Erythroblast (primary cell): ENCODE measurements at regions not wholly inside any gene's neighbourhood (a gene's known extent, or its start where the extent isn't known, plus 50 kb on each side); places are given as distances from the start of the nearest gene placed in this dataset.

Source experiments
- GATA1 ChIP-seq: IDR thresholded peaks from 2 replicates; pipeline ENCODE4 v1.6.1; 2011; ENCODE audit warnings: low read depth, mild to moderate bottlenecking, control low read depth, low read length, moderate library complexity
- POLR2A ChIP-seq: IDR thresholded peaks from 2 replicates; pipeline ENCODE4 v1.6.1; 2011; ENCODE audit warnings: mild to moderate bottlenecking, low read length

- TF ChIP-seq POLR2A, result no peak
- no peak for TF ChIP-seq GATA1
Measured at GRCh38 chr15:53208751-53209150, 418.6 kb upstream of the ONECUT1 start.
